HG03378 (cell line): ENCODE measurements at regions not wholly inside any gene's neighbourhood (a gene's known extent, or its start where the extent isn't known, plus 50 kb on each side); places are given as distances from the start of the nearest gene placed in this dataset.

Experiments
- ATAC-seq: cut with Tn5 transposase; IDR thresholded peaks from one replicate; pipeline ENCODE4 v1.9.1; 2021; ENCODE audit warnings: mild to moderate bottlenecking, moderate library complexity; ENCODE audit not compliant: unreplicated experiment

DNA sequence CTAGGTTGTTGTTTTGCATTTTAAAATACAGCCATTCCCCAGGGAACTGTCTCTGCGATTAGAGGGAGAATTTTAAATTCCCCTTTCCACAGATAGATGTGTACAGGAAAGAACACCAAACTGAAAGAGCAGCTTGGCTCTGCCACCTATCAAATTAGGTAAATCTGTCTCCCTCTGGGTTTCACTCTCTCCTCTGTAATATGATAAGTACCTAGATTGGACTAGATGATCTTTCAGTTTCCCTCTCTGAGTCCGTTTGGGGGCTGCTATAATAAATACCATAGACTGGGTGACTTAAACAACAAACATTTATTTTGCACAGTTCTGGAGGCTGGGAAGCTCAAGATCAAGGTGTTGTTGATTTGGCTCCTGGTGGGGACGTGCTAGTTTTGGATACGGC lies 186.0 kb downstream of the KIF20B start:
- ATAC-seq: peak; percentile 53

DNA sequence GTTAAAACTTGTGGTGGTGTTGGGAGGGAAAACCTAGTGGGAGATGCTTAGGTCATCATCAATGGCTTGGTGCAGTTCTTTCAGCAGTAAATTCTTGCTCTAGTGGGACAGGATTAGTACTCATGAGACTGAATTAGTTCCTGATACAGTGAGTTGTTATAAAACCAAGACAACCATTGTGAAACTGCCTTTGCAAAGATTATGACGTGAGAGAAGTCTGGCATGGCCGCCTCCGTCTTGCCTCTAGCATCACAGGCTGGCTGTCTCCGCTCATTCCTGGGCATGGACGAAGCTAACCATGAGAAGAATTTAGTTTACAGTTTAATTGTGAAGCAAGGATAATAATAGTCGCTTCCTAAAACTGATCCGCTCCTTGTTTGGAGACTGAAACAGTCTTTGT lies 186.4 kb downstream of the KIF20B start:
- peak; percentile 68 for ATAC-seq

DNA sequence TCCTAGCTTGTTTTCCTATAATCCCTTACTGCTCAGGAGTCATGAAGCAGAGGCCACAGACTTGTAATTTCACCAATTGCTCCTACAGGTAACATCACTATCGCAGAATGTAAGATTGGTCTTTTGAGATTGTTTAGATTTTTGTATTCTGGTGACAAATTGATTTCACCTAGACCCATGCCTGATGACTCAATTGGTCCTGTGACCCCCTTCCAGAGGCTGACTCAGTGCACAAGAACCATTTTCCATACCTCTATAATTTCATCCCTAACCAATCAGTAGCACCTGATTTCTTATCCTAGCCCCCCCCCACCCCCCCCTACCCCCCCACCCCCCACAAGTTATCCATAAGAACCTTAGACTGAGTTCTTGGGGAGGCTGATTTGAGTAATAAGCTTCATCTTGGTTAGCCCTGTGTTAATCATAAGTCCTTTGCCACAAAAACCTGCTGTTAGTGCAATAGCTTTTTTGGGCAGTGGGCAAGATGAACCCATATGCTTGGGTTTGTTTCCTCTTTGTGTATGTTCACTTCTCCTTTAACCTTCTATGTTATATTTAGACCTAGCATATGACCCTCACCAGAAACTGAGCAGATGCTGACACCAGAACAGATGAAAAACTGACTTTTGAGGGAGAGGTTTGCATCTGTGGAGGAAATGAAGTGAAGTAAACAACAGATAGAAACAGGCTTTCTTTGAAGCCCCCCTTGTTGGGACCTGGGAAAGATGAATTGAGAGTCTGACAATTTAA lies 187.1 kb downstream of the KIF20B start:
- ATAC-seq: peak; percentile 89

DNA sequence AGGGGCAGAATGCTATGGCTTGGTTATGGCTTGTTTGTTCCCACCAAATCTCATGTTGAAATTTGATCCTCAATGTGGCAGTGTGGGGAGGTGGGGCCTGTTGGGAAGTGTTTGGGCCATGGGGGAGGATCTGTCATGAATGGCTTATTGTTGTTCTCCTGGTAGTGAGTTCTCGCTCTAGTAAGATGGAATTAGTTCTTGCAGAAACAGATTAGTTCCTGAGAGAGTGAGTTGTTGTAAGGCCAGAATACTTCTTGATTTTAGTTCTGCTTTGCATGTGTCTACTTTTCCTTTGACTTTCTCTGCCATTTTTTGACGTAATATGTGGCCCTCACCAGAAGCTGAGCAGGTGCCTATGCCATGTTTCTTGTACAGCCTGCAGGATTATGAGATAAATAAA lies 188.2 kb downstream of the KIF20B start:
- ATAC-seq: no peak

DNA sequence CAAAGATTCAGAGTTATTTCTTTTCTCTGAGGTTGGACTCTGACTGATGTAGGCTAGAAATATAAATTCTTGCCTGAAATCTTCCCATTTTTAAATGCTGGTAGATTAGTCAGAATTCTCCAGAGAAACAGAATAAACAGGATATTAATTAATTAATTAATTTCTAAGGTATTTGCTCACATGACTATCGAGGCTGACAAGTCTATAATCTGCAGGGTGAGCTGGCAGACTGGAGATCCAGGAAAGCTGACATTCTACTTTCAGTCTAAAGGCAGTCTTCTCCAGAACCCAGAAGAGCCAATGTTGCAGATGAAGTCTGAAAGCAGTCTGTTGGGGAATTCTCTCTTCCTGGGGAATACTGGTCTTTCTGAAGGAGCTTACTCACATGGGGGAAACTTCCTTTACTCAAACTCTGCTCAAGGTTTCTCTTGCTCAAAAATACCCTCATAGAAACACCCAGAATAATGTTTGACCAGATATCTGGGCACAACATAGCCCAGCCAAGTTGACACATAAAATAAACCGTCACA lies 189.7 kb downstream of the KIF20B start:
- no peak for ATAC-seq

DNA sequence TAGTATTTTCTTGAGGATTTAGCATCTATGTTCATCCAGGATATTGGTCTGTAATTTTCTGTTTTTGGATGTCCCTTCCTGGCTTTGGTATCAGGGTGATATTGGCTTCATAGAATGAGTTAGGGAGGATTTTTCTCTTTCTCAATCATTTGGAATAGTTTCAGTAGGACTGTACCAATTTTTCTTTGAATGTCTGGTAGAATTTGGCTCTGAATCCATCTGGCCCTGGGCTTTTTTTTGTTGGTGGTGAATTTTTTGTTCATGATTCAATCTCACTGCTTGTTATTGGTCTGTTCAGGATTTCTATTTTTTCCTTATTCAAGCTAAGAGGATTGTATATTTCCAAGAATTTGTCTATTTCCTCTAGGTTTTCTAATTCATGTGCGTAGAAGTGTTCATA lies 192.7 kb downstream of the KIF20B start:
- ATAC-seq: no peak

DNA sequence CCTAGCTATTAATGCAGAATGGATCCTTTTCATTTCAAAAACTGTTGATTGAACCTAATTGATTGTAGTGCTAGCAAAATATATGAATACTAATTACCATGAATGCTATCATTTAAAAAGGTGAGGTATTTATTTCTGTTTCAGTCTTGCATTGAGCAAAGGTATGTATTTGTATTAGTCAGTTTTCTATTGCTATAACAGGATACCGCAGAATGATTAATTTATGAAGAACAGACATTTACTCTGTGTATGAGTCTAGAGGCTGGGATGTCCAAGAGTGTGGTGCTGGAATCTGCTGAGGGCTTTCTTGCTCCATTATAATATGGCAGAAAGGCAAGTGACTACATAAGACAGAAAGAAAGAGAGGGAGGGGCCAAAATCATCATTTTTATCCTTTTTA lies 199.2 kb downstream of the KIF20B start:
- ATAC-seq: no peak

DNA sequence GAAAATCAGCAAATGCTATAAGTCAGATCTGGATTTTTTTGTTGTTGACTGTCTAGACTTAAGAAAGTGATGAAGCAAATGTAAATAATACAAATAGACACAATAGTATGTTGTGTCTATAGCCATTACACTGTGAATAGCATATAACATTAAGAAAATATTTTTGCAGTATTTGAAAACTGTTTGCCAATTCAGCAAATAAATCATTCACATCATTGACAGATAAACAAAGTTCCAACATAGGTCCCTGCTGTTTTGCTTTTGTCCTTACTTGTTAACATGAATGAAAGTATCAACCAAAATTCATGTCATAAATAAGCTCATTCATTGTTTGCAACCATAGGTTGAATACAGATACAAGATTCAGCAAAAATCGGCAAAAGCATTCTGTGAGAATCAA lies 200.5 kb downstream of the KIF20B start:
- no peak for ATAC-seq

DNA sequence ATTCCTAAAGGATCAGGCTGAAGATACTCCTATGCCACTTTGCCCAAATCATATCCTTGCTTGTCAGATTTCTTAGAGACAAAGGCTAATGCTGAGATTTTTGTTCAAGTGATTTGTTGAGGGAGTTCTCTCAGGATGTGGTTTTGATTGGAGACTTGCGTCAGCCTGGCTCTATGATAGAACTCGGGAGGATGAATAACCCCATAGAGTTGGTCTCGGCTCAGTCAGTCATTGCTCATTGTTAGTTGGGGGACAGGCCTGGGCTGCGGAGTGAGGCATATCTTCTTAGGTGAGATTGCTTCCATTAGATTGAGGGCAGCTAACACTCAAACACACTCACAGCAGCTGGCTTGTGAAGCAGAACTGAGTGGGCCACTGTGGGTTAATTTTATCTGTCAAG lies 203.4 kb downstream of the KIF20B start:
- ATAC-seq: no peak

DNA sequence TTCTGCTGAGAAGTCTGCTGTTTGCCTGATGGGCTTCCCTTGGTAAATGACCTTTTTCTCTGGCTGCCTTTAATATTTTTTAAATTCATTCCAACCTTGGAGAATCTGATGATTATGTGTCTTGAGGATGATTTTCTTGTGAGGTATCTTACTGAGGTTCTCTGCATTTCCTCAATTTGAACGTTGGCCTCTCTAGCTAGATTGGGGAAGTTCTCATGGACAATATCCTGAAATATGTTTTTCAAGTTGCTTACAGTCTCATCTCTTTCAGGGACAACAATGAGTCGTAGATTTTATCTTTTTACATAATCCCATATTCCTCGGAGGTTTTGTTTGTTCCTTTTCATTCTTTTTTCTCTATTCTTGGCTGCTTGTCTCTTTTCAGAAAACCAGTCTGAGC lies 208.4 kb downstream of the KIF20B start:
- ATAC-seq: no peak

DNA sequence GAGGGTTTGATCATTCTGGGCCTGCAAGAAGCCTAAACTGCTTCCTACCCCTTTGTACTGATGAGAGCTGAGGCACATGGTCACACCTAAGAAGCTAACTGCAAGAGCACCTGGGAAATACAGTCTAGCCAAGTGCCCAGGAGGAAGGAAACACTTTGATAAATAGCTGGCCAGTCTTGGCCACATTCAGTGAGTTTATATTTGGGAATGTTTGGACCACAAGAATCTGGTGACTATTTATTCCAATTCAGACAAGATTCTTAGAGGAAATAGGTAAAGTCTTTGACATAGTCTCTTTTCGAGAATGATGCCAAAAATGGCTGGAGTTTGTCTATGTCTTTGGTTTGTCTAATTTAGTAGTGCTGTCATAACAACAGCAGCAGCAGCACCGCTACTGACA lies 213.6 kb downstream of the KIF20B start:
- ATAC-seq: no peak

DNA sequence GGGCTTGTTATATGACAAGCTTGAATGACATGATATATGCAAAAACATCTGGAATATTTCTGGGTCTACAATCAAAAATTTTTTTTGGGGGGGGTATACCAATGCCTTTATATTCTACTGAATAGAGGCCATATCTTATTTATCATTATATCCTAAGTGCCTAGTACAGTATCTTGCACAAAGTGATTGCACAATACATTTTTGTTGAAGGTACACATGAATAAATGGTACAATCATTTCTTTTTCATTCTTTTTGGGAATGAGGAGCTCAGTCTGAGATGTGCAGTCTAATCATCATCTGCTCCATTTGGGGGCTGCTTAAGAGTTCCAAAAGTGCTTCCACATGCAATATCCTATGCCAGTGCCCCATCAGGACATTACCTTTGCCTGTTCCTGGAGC lies 214.6 kb downstream of the KIF20B start:
- no peak for ATAC-seq

DNA sequence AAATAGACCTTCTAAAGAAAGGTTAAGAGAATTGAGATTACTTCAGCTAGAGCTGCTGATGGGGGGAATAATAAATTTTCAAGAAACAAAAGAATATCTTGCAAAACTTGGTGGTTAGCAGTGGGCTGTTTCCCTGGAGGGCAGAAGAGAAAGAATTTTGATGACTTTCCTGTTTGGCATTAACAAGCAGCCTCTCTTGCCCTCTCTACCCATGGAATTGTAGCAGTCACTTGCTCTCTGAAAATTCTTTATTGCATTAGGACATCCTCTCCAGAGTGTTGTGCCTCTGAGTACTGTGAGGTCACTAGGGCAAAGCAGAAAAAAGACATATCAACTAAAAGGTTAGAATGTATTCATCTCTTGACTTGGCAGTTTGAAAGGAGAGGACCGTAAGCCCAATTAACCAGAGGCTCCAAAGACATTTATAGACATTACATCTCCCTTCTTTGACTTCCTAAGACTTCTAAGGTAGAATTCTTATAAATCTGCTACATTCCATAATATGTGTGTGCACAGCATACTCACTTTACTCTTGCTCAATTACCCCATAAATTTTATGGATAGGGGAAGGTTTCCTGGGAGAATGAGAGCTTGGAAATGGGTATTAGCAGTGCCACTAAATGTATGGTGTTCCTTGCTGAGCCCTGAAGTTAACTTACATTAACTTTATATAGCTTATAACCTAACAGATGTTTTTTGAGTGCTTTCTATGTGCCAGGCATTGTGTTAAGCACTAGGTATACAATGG lies 215.3 kb downstream of the KIF20B start:
- ATAC-seq: no peak

DNA sequence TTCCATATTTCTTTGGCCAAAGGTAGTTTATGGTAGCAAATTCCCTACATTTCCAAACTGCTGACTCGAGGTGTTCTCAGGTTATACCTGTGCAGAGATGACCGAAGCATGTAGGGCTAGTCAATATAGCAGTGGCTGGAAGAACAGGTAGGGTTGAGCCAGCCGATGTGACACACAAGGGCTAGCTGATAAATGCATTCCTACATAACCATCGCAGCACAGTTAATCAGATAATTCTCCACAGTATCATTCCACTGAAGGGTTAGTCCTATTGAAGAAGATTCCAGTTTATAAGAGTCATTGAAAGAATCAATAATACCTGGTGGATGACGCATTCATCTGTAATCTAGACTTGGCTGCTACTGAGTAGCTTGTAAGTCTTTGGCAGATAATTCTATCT lies 220.0 kb downstream of the KIF20B start:
- no peak for ATAC-seq

DNA sequence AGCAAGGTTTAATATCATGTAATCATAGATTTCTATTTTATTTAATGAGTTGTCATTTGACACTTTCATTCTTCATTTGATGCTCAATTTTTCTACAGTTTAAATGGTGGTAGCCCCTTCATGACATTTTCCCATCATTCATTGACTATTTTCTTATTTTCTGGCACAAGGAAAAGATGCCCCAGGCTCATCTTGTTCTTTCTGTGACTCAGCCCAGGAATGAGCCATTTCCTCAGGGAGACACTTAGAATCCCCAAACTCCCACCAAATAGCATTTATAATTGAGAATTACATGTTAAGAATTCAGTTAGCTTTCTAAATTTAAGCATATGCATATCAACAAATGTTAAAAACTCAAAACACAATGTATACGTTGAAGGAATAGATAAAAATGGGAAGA lies 222.3 kb downstream of the KIF20B start:
- no peak for ATAC-seq

DNA sequence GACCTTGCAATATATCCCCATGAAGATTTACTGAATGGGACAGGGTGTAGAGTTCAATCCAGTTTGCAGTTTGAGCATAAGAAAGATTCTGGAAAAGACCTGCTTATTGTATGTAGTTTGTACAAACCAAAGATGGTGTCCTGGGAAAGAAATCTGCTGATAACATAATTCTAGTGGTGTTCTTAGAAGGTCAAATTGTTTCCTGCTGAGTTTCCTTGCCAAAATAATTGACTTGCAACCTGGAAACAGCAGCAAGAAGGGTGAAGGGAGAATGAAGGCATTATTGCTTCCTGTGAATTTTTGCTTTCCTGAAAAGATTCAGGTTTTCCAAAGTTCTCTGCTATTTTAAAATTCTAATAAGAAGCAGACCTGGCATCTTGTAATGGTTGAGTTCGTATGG lies 222.9 kb downstream of the KIF20B start:
- ATAC-seq: no peak

DNA sequence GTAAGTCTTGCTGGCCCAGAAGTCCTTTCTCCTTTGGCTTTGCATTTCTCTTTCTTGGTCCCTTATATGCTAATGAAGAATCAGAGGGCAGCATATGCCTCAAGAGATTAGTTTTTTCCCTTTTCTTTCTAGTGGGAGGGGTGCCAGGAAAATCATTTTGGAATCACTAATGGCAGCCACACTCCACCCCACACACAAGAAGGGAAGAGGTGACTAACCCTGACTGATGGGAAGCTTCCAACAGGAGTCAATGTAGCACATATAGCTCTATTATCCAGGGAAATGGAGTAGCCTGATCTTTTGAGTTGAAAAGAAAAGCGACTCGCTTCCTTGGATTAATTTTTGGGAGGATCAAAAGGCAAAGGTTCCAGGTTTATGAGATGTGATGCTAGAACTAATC lies 225.3 kb downstream of the KIF20B start:
- no peak for ATAC-seq

DNA sequence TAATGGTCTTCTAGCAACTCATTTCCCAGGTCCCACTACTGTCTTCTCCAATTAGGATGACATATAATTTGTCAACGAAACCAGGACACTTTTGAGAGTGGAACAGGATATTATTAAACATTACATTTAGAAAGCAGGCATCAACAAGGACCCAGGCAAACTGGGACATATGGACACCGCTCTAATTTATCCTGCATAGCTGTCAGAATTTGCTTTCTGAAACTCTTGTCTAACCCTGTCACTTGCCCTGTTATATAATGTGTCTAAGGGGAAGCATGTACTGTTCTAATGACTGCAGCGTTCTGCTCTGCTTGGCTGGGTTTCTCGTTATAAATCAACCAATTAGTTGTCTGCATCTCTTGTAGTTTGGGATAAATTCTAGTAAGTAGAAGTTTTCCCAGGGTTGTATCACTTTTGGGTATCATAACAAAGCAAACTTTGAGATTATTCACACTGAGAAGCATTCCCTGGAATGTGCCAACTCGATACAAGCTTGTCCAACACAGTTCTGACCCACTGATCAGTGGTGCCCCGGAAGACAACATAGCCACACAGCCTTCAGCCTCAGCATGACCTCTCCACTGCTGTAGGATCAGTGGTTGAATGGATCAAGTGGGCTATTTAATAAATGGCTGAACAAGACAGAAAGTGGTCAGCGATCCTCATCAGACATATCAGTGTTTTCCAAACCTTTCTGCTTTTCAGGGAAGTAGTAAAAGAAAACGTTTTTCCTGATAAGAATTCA lies 228.1 kb downstream of the KIF20B start:
- ATAC-seq: no peak

DNA sequence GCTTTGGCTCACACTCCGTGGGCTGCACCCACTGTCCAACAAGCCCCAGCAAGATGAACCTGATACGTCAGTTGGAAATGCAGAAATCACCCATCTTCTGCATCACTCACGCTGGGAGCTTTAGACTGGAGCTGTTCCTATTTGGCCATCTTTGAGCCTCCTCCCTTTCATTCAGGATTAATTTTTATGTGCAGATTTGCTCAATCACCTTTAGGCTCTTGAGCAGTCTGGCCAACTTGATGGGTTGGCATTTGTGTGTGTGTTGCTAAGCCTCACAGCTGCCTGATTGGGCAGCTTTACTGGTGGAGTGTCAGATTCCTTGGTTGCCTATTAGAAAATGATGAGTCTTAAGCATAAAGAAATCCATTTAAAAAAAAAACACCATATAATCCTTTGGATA lies 236.1 kb downstream of the KIF20B start:
- ATAC-seq: no peak

DNA sequence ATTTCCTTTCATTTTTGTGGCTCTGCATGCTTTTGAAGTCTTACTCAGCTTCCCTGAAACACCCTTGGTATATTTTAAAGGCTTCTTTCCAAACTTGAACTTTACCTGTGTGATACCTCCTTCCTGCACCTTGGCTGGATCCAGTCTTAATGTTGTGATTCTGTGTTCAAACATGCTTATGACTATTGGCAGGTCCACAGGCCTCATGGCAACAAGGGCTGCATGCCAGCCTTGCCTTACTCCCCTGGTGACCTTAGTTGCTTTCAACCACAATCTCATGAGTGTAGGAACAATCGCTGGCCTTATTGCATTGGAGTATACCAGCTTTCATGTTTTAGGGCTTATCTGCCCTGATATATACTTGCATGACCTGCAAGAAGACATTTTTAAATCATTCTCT lies 238.7 kb downstream of the KIF20B start:
- no peak for ATAC-seq

DNA sequence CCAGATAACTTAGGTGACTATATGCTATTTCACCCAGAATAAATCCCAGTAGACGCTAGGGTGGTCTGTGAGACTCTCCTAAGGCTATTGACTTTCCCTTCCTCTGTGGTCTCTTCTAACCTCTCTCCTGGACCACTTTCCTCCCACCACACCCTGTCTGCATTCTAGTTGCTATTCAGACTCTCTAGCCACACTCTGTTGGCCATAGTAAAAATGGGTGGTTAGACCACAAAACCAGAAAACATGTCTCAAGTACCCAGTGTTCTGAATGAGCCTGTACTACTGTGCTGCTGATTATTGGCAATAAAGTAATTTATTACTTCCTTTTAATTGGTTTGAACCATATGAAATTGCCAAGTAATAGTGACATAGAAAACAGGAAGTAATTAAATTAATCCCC lies 240.8 kb downstream of the KIF20B start:
- no peak for ATAC-seq

DNA sequence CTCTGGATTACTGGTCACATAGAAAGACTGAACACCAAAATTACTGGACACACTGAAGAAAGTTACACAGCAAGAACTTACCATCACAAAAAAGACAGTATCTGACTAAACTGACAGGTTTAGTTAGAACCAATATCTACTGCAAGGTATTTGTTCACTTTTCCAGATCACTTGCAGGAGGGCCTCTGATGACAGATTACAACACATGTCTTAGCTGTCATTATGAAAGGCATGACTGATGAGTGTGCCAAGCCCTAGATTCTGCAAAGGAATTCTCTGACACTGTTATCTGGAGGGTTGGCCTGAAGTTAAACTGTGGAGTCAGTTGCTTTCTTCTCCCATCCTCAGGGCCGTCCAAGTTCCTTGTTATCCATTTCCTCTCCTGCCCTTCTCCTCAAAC lies 242.7 kb downstream of the KIF20B start:
- no peak for ATAC-seq
